LNCaP clone FGC (cell line): ENCODE measurements at regions not wholly inside any gene's neighbourhood (a gene's known extent, or its start where the extent isn't known, plus 50 kb on each side); places are given as distances from the start of the nearest gene placed in this dataset.

Source experiments
- DNase-seq: peaks from one replicate; pipeline ENCODE4 v3.0.0-alpha.2; 2011; ENCODE audit warnings: low read depth
- H3K4me3 ChIP-seq: 2 replicates; pipeline ENCODE4 v1.5.1; 2011; ENCODE audit warnings: mild to moderate bottlenecking, low read depth, low read length, control low read depth
- CTCF ChIP-seq: IDR thresholded peaks from 2 replicates; pipeline ENCODE4 v1.5.1; 2012; ENCODE audit warnings: mild to moderate bottlenecking; ENCODE audit not compliant: control insufficient read depth, insufficient read depth; ENCODE audit errors: extremely low read depth

GRCh38 chr13:40084934-40085333, 429.5 kb downstream of the COG6 start:
- no peak for DNase-seq
- TF ChIP-seq CTCF: no peak
- no peak overlapping the region for H3K4me3 ChIP-seq

GRCh38 chr13:40087091-40088002, 431.9 kb downstream of the COG6 start:
- no peak overlapping the region for H3K4me3 ChIP-seq
- DNase-seq: no peak
- TF ChIP-seq CTCF: no peak

- TF ChIP-seq CTCF: no peak
- H3K4me3 ChIP-seq: no peak overlapping the region
- no peak for DNase-seq
Observed at GRCh38 chr13:40094056-40094455, 438.6 kb downstream of the COG6 start.

GRCh38 chr13:40095695-40096356, 440.4 kb downstream of the COG6 start:
- TF ChIP-seq CTCF: no peak
- H3K4me3 ChIP-seq: no peak overlapping the region
- peak; percentile 22 for DNase-seq

- DNase-seq: no peak
- no peak for TF ChIP-seq CTCF
- no peak overlapping the region for H3K4me3 ChIP-seq
Observed at GRCh38 chr13:40096357-40096901, 441.0 kb downstream of the COG6 start.

DNA sequence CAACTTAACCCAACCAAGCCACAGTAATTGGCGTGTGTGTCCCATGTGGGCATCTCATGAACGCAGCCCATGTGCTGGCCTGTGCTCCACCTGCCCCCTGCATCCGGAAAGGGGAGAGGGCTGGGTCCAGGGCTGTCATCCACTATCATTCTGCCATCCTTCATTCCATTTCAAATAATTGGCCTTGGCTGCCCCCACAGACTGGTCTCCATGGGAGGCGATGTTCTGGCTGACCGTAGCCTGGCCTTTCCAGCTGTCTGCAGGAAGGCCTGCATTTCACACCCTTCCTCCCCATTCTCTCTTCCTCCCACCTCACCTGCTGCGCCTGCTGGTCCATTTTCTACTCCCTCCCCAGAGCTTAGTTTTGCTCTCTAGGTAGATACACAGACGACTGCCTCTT, 442.8 kb downstream of the COG6 start:
- no peak overlapping the region for H3K4me3 ChIP-seq
- TF ChIP-seq CTCF: no peak
- no peak for DNase-seq
